ENCODE measurements at regions not wholly inside any gene's neighbourhood (a gene's known extent, or its start where the extent isn't known, plus 50 kb on each side); places are given as distances from the start of the nearest gene placed in this dataset.

GRCh38 chr7:47043304-47043703, 538.6 kb downstream of the TNS3 start (continued):
- TF ChIP-seq CTCF (IDR thresholded peaks at IDR 0.05; ENCODE audit: control extremely low read depth in 1 of 3, insufficient read depth in 1 of 3, low read depth in 1 of 3, low read length in 3 of 3) (peak in 1 of 3 experiments; percentile 3; a peak in 1 of 4 replicates), KDM4A (IDR thresholded peaks at IDR 0.05; ENCODE audit: low read depth, low read length, severe bottlenecking) (no peak), BRCA1 (IDR thresholded peaks at IDR 0.05; ENCODE audit: low read depth, low read length) (no peak)

All from H1 (cell line).